ENCODE measurements at regions not wholly inside any gene's neighbourhood (a gene's known extent, or its start where the extent isn't known, plus 50 kb on each side); places are given as distances from the start of the nearest gene placed in this dataset.

GRCh38 chr10:29102636-29103035, 186.2 kb upstream of the LYZL1 start:
- no peak overlapping the region for H3K9ac ChIP-seq (ENCODE audit: low read length)

GRCh38 chr10:29104661-29105399, 184.0 kb upstream of the LYZL1 start:
- H3K9ac ChIP-seq (ENCODE audit: low read length), result no peak overlapping the region

More at GRCh38 chr10:29102636-29103035, 186.2 kb upstream of the LYZL1 start:
- Histone ChIP-seq H3K4me1 (ENCODE audit: insufficient read depth, low read length) (no peaks in the 10 kb centered on the region), H3K9me3 (ENCODE audit: low read length) (no peaks in the 10 kb centered on the region), H3K4me3 (ENCODE audit: low read depth in 1 of 2, low read length in 2 of 2) (no peak overlapping the region), H3K27ac (ENCODE audit: low read depth, low read length) (no peak overlapping the region), H3K36me3 (ENCODE audit: insufficient read depth, low read length) (no peaks in the 10 kb centered on the region), H3K27me3 (ENCODE audit: control insufficient read depth in 1 of 2, insufficient read depth in 2 of 2, low read length in 2 of 2) (no peaks in the 10 kb centered on the region)

GRCh38 chr10:29105516-29106215, 183.2 kb upstream of the LYZL1 start:
- H3K4me3 ChIP-seq (ENCODE audit: low read depth in 1 of 2, low read length in 2 of 2), result no peak overlapping the region
- no peaks in the 10 kb centered on the region for H3K9me3 ChIP-seq (ENCODE audit: low read length)
- H3K36me3 ChIP-seq (ENCODE audit: insufficient read depth, low read length), result no peaks in the 10 kb centered on the region
- no peak overlapping the region for H3K9ac ChIP-seq (ENCODE audit: low read length)
- H3K27ac ChIP-seq (ENCODE audit: low read depth, low read length), result no peak overlapping the region
- H3K27me3 ChIP-seq (ENCODE audit: control insufficient read depth in 1 of 2, insufficient read depth in 2 of 2, low read length in 2 of 2), result no peaks in the 10 kb centered on the region
- no peaks in the 10 kb centered on the region for H3K4me1 ChIP-seq (ENCODE audit: insufficient read depth, low read length)

More at GRCh38 chr10:29104661-29105399, 184.0 kb upstream of the LYZL1 start:
- H3K27me3 ChIP-seq (ENCODE audit: control insufficient read depth in 1 of 2, insufficient read depth in 2 of 2, low read length in 2 of 2), result no peaks in the 10 kb centered on the region
- H3K4me1 ChIP-seq (ENCODE audit: insufficient read depth, low read length), result no peaks in the 10 kb centered on the region
- no peak overlapping the region for H3K4me3 ChIP-seq (ENCODE audit: low read depth in 1 of 2, low read length in 2 of 2)
- no peaks in the 10 kb centered on the region for H3K9me3 ChIP-seq (ENCODE audit: low read length)
- H3K27ac ChIP-seq (ENCODE audit: low read depth, low read length), result no peak overlapping the region
- H3K36me3 ChIP-seq (ENCODE audit: insufficient read depth, low read length), result no peaks in the 10 kb centered on the region

DNA sequence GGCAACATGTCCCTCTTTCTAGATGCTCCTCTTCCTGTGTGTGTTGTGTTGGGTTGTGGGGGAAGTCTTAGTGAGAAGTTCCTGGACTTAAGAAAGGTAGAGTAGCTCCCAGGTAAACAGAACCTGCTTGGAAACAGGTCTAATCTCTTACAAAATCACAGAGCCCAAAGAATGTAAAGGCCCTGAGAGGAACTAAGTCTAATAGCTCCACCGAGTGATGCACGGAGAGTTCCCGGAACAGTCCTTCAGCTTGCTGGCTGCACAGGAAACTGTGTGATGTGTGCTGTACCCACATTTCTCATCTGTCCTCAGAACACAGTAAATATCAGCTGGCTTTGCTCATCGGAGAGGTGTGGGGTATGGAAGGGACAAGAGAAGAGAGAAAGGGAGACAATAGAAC, 182.6 kb upstream of the LYZL1 start:
- no peaks in the 10 kb centered on the region for H3K36me3 ChIP-seq (ENCODE audit: insufficient read depth, low read length)
- no peak overlapping the region for H3K4me3 ChIP-seq (ENCODE audit: low read depth in 1 of 2, low read length in 2 of 2)
- H3K9me3 ChIP-seq (ENCODE audit: low read length), result no peaks in the 10 kb centered on the region
- no peaks in the 10 kb centered on the region for H3K4me1 ChIP-seq (ENCODE audit: insufficient read depth, low read length)
- H3K9ac ChIP-seq (ENCODE audit: low read length), result no peak overlapping the region
- no peaks in the 10 kb centered on the region for H3K27me3 ChIP-seq (ENCODE audit: control insufficient read depth in 1 of 2, insufficient read depth in 2 of 2, low read length in 2 of 2)
- no peak overlapping the region for H3K27ac ChIP-seq (ENCODE audit: low read depth, low read length)

- Histone ChIP-seq H3K9me3 (ENCODE audit: low read length) (no peaks in the 10 kb centered on the region), H3K9ac (ENCODE audit: low read length) (no peak overlapping the region), H3K4me1 (ENCODE audit: insufficient read depth, low read length) (no peaks in the 10 kb centered on the region), H3K27me3 (ENCODE audit: control insufficient read depth in 1 of 2, insufficient read depth in 2 of 2, low read length in 2 of 2) (no peaks in the 10 kb centered on the region), H3K4me3 (ENCODE audit: low read depth in 1 of 2, low read length in 2 of 2) (no peak overlapping the region), H3K27ac (ENCODE audit: low read depth, low read length) (no peak overlapping the region), H3K36me3 (ENCODE audit: insufficient read depth, low read length) (no peaks in the 10 kb centered on the region)
Measured at GRCh38 chr10:29107866-29108498, 180.9 kb upstream of the LYZL1 start.

DNA sequence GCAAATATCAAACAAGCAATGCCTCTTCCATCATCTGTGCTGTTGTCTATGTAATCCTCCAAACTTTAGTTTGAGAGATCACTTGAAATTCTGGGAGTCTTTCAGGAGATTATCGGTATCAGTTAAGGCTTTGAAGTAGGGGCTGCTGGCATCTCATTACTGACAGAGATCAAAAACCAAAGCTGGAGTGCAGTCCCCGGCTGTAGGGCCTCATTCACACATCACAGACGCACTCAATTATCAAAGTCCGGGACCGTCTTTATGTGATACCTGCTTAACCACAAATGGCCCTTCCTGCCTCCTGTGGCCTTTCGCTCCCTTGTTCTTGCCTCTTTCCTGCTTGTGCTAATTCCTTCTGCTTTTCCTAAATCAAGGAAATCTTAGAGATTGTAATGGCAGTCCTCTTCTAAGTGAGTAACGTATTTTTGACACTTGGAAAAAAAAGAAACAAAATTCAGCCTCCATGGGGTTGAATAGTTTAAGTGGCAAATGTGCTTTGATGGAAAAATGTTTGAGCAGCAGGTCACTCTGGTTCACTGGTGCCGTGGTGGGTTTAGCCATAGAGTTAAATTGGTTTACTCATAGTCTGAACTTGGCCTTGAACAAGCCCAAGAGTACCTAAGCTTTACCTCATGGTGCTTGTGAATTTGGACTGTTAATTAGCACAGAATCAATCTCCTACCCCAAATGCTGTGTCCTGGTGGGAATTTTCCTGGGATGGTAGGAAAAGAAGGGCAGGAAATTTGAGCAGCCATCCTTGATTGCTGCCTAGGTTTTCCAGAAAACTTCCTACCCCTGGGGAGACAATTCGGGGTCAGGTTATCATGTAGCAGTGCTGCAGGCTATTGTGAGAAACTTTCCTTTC, 178.9 kb upstream of the LYZL1 start:
- Histone ChIP-seq H3K4me1 (ENCODE audit: insufficient read depth, low read length) (no peaks in the 10 kb centered on the region), H3K36me3 (ENCODE audit: insufficient read depth, low read length) (no peaks in the 10 kb centered on the region), H3K27ac (ENCODE audit: low read depth, low read length) (no peak overlapping the region), H3K9me3 (ENCODE audit: low read length) (no peaks in the 10 kb centered on the region), H3K4me3 (ENCODE audit: low read depth in 1 of 2, low read length in 2 of 2) (no peak overlapping the region), H3K9ac (ENCODE audit: low read length) (no peak overlapping the region), H3K27me3 (ENCODE audit: control insufficient read depth in 1 of 2, insufficient read depth in 2 of 2, low read length in 2 of 2) (no peaks in the 10 kb centered on the region)

DNA sequence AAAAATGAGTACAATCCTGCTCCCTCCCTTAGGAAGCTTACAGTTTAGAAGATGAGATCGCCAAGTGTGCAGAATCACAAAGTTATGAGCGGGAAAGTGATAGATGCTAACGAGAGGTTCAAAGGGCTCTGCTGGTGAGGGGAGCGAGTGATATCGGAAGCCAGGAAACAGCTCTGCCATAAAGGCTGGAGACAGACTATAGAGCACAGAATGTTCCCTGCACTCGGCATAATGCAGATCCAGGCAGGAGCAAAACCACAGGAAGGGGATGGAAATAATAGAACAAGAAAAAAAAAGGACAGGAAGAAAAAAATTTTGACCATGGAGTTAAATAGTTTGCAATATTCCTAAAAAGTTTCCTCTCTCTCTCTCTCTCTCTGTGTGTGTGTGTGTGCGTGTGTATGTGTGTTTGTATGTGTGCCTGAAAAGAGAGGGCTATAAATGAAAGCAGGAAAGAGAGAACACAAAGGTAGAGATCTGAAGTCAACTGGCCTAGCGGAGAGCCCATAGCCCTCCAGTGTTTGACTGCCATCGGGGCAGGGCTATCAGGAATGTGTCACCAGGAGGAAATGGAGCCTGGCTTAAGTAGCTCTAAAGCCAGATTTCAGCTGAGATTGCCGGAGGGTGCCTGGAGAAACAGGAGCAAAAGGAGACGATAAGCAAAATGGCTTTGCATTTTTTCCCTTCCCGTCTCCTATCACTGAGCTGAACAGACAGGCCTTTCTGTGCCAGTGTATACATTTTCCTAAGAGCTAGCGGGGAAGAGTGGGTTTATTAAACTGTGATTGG, 175.8 kb upstream of the LYZL1 start:
- H3K9ac ChIP-seq (ENCODE audit: low read length), result no peak overlapping the region
- H3K36me3 ChIP-seq (ENCODE audit: insufficient read depth, low read length), result no peaks in the 10 kb centered on the region
- no peaks in the 10 kb centered on the region for H3K27me3 ChIP-seq (ENCODE audit: control insufficient read depth in 1 of 2, insufficient read depth in 2 of 2, low read length in 2 of 2)
- no peaks in the 10 kb centered on the region for H3K4me1 ChIP-seq (ENCODE audit: insufficient read depth, low read length)
- peaks cover 10% of the 10 kb centered on the region for H3K9me3 ChIP-seq (ENCODE audit: low read length)
- H3K27ac ChIP-seq (ENCODE audit: low read depth, low read length), result no peak overlapping the region
- no peak overlapping the region for H3K4me3 ChIP-seq (ENCODE audit: low read depth in 1 of 2, low read length in 2 of 2)

- Histone ChIP-seq H3K27me3 (ENCODE audit: control insufficient read depth in 1 of 2, insufficient read depth in 2 of 2, low read length in 2 of 2) (no peaks in the 10 kb centered on the region), H3K27ac (ENCODE audit: low read depth, low read length) (no peak overlapping the region), H3K4me3 (ENCODE audit: low read depth in 1 of 2, low read length in 2 of 2) (no peak overlapping the region), H3K4me1 (ENCODE audit: insufficient read depth, low read length) (no peaks in the 10 kb centered on the region), H3K9ac (ENCODE audit: low read length) (no peak overlapping the region), H3K9me3 (ENCODE audit: low read length) (peaks cover 11% of the 10 kb centered on the region), H3K36me3 (ENCODE audit: insufficient read depth, low read length) (no peaks in the 10 kb centered on the region)
Measured at GRCh38 chr10:29113616-29113945, 175.3 kb upstream of the LYZL1 start.

GRCh38 chr10:29114141-29114540, 174.7 kb upstream of the LYZL1 start:
- Histone ChIP-seq H3K4me1 (ENCODE audit: insufficient read depth, low read length) (no peaks in the 10 kb centered on the region), H3K36me3 (ENCODE audit: insufficient read depth, low read length) (no peaks in the 10 kb centered on the region), H3K9ac (ENCODE audit: low read length) (no peak overlapping the region), H3K4me3 (ENCODE audit: low read depth in 1 of 2, low read length in 2 of 2) (no peak overlapping the region), H3K27me3 (ENCODE audit: control insufficient read depth in 1 of 2, insufficient read depth in 2 of 2, low read length in 2 of 2) (no peaks in the 10 kb centered on the region), H3K9me3 (ENCODE audit: low read length) (peaks cover 11% of the 10 kb centered on the region), H3K27ac (ENCODE audit: low read depth, low read length) (no peak overlapping the region)

DNA sequence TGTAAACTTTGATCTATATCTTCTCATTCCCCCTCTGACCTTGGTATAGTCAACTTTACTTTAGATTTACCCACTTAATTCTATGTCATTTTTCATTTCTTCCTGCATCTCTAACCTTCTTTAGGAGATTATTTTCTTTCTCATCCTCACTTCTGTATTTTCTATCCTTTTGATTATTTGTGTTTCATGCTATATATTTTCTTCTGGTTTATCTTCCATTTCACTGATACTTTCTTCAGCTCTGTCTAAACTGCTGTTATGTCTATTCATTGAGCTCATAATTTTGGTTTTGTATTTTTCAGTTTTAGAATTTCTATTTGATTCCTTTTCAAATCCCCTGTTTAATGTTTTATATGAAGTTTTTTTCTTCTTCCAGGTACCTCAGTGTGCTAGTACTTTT, 171.1 kb upstream of the LYZL1 start:
- no peak overlapping the region for H3K4me3 ChIP-seq (ENCODE audit: low read depth in 1 of 2, low read length in 2 of 2)
- no peaks in the 10 kb centered on the region for H3K27me3 ChIP-seq (ENCODE audit: control insufficient read depth in 1 of 2, insufficient read depth in 2 of 2, low read length in 2 of 2)
- H3K9ac ChIP-seq (ENCODE audit: low read length), result no peak overlapping the region
- peaks cover 11% of the 10 kb centered on the region for H3K9me3 ChIP-seq (ENCODE audit: low read length)
- no peak overlapping the region for H3K27ac ChIP-seq (ENCODE audit: low read depth, low read length)
- H3K4me1 ChIP-seq (ENCODE audit: insufficient read depth, low read length), result no peaks in the 10 kb centered on the region
- no peaks in the 10 kb centered on the region for H3K36me3 ChIP-seq (ENCODE audit: insufficient read depth, low read length)

All from muscle layer of colon (tissue), 2 donors.